ENCODE measurements at regions not wholly inside any gene's neighbourhood (a gene's known extent, or its start where the extent isn't known, plus 50 kb on each side); places are given as distances from the start of the nearest gene placed in this dataset.

GRCh38 chr1:5244631-5245285, 590.3 kb downstream of the AJAP1 start:
- no peak for DNase-seq

DNA sequence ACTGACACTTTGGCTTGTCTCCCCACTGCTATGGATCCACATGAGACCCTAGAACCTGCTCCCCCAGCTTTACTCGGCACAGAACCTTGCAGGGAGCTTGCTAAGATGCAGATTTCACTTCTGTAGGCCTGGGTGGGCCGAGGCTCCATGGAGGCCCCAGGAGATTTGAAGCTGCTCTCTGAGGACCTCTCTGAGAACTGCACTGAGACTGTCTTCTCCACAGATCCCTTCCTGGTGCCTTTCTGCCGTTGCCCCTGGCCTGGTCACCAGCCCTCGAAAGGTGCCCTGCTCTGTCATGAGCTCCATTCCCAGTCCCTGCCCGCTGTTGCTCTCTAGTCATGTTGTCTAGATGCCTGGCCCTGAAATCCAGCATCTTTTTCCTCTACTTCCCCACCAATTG, 588.4 kb downstream of the AJAP1 start:
- DNase-seq: no peak

GRCh38 chr1:5239911-5240310, 585.5 kb downstream of the AJAP1 start:
- DNase-seq: no peak

- DNase-seq: no peak
Measured at GRCh38 chr1:5238351-5239130, 584.1 kb downstream of the AJAP1 start.

DNA sequence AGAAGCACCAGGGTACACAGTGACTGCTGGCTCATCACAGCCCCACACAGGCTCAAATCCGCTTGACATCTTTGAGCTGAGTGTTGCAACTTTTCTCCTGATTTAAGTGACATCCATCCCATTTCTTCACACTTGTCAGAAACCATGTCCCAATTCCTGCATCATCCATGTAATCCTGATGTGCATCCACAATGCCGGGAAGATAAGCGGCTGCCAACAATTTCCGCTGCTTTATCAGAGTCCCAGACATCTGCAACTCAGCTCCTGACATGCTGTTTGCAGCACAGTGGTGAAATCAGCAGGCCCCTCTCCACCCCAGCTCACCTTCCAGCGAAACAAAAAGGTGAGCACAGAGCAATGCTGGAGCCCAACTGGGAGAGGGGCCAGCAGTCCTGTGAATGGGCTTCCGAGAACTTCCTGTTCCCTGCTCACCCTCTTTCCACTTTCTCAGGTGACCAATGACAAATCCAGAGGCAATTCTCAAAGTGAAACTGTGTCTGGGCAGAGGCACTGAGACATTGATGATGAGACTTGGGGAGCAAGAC, 581.0 kb downstream of the AJAP1 start:
- no peak for DNase-seq

DNA sequence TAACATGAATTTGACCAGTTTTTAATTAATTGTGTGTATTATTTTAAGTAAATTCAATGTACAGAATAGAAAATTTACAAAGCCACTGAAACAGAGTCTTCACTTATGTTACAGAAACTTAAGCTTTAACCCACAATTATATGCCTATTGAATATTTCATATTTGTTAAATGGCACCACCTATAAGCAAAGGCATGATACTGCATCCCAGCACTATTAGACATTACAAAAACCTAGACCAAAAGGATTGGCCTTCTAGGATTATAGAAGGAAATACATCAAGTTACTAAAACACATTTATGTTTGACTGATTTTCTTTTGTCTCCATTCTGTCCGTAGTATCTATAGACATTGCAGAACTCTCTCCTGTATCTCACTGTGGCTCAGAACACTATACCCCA, 578.1 kb downstream of the AJAP1 start:
- DNase-seq: no peak

DNA sequence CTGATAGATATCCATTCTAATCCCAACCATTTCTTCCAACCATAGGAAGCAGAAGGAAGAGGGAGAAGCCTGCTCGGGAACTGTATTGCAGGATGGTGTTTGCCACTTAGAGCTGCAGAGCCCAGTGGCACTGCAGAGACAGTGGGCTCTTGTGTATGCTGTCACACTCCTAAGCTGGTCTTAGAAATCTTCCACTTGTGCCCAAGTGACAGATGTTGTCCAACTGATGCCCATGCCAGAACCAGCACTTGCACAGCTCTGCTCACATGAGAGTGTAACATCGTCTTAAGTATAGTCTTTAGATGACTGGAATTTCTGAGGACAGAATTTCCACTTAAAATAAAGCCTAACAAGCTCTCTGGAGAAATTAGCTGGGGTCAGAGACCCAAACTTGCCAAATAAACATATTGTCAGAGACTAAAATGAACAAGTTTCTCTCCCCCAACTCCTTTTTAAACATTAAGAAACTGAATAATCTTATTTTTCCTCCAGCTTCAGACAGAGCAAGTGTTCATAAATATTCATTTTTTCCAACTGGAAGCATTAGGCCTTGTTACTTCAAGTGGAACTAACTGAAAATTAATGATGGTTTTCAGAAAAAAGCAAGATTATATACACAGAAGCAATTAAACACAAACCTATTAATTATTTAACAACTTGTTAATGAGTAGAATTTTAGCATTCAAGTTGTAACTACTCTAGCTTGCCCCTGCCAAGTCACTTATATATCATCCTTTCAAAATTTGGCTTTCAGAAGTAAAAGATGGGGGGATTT, 577.3 kb downstream of the AJAP1 start:
- DNase-seq: no peak

- DNase-seq: no peak
Measured at GRCh38 chr1:5227114-5227513, 572.7 kb downstream of the AJAP1 start.

GRCh38 chr1:5225707-5226704, 571.6 kb downstream of the AJAP1 start:
- no peak for DNase-seq

- DNase-seq: no peak
Measured at GRCh38 chr1:5223206-5223605, 568.8 kb downstream of the AJAP1 start.

DNA sequence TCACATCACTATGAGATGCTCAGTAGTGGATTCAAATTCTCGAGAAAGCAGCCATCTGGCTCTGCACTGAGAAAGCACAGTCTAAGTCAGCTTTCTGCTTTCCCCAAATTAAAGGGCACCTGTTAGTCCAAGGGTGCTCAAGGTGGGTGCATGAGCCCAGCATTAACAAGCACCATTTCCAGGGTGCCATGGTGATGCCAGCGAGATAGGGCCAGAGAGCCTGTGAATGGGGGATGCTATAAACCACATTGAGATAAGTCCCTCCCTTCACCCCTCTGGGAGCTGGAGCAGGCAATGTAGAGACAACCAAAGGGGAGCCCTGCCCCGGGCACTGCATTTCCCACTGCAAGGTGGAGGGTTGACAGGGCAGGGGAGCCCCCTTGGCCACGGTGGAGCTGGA, 568.2 kb downstream of the AJAP1 start:
- no peak for DNase-seq

DNA sequence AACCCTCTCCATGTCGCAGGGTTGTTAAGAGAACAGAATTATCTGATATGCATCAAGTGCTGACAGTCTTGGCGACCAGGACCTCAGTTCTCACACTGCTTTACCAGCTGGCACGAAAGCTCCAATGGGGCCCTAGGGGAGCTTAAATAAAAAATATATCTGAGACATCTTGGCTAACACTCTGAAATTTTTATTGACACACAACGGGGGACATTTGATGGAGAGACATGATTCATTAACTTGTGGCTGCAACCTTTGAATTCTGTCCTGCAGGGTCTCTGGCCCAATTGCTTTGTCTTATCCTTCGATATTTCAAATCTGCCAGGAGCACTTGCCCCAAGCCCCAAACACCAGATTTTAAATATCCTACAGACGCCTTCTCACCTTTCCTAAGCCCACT, 567.0 kb downstream of the AJAP1 start:
- no peak for DNase-seq

DNA sequence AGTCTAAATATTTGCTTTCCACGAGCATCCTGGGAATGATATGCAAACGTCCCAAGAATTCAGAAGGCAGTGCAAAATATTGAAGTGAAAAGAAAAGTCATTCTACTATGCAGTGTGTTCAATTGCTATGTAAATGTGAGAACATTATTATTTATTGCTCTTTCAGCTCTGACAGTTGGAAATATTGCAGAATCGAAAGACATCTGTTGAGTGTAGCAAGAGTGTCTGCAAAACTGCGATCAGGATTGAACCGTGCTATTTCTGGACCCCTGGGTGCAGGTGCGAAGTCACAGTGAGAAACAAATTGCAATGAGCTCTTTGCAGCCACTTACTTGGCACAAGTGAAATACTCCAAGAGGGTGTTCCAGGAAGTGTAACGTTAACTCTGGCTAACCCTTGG, 566.4 kb downstream of the AJAP1 start:
- no peak for DNase-seq

- DNase-seq: no peak
Measured at GRCh38 chr1:5220421-5220820, 566.0 kb downstream of the AJAP1 start.

DNA sequence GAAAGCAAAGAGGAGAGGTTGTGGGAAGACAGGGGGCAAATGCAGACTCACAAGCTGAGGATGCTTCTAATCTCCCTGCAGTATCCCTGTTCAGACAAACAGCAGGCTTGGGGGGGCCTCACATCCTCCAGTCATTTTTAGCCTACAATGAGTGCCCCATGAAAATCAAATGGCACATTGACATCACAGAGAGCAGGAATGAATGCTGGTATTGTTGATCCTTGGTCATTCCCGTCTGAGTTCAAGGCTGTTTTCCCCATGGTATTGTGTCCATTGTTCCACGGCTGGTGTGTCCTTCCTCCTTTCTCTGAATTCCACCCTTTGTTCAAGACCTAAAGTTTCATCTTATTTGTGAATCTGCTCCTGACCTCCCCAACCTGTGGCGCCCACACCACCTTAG, 545.6 kb downstream of the AJAP1 start:
- no peak for DNase-seq

DNA sequence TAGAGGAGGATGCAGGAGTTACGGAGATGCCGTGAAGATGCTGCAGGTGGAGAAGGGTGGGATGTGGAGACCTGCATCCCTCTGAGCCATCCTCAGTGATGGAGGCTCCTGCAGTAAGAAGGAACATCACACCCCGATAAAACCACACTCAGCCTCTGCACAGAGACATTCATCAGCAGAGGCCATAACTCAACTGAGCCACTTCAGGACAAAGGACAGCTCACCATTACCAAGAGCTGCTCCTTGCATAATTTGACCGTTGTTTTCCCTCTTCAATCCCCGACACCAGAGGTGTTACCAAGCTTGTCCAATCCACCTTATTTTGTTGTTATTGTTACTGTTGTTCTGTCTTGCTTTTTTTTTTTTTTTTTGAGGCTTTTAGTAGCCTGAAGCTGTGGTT, 543.9 kb downstream of the AJAP1 start:
- no peak for DNase-seq

DNA sequence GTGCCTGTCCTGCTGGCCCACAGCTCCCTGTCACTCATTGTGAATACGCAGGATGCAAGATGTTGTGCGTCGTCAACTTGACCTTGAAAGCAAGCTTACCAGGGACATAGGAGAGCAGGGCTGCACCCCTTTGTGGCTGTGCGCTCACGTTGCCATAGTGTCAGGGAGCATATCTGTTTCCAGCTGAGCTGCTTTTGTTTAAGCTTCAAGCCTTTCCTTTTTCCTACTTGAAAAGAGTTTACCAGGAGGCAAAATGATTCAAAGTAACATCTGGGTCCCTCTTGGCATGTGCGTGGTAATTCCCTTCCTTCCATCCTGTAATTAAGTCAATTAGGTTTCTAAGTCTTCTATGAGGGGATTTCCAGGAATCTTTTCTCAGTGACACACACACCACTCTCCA, 537.1 kb downstream of the AJAP1 start:
- no peak for DNase-seq

DNA sequence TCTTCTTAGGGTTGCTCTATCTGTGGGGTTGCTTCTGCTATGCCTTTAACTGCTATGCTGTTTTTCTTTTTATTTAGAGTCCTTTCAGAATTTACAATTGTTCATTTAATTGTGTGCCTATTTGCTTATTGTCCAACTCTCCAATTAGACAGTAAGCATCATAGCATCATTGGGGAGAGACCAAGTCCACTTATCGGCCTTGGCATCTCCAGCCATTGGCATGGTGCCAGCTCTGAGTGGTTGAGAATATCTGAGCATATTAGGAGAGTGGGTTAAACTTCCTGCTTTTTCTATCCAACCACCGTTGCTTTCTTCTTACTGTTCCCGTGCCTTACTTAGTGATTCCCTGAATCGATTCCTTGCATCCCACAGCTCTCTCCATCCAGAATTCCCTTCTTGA, 535.0 kb downstream of the AJAP1 start:
- no peak for DNase-seq

- no peak for DNase-seq
Measured at GRCh38 chr1:5165762-5166161, 511.4 kb downstream of the AJAP1 start.

DNA sequence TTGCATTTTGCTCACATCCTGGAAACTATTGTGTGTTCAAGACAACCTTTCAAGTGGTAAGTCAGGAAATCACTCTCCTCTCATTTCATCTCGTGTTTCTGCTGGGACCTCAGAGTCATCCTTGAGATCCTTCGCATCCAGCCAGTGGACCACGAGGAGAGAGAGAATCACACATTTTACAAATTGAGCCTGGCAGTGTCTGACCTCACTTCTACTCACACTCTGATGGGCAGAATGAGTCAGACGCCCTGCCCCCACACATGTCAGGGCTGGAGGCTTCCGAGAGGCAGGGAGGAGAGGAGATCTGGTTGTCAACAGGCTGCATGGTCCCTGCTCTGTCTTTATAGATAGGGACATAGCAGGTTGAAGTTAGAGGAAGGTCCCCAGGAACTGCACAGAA, 509.7 kb downstream of the AJAP1 start:
- no peak for DNase-seq

DNA sequence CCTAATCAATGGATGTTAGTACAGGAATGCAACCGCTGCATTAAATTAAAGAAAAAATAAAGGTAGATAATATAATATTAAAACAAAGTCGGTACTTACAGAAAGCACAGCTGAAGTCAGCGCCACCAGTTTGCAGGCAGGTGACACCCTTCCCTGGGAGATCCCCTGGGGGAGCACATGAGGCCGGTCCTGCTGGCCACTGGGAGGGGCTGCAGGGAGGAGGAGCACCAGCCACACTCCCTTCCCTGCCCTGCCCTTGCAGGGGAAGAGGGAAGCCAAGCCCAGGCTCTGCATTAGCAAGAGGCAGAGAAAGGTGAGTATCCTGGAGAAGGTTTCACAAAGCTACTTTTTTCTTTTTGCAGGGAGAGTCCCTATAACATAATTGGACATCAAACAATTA, 507.0 kb downstream of the AJAP1 start:
- DNase-seq: no peak

GRCh38 chr1:5157175-5157574, 502.8 kb downstream of the AJAP1 start:
- no peak for DNase-seq
